ENCODE measurements at regions not wholly inside any gene's neighbourhood (a gene's known extent, or its start where the extent isn't known, plus 50 kb on each side); places are given as distances from the start of the nearest gene placed in this dataset.
"Not testable (repeated sequence)": the region's sequence is repeated elsewhere in the genome, so short reads cannot be mapped to it uniquely, and the experiment has no call there.

- DNase-seq: no peak
Observed at GRCh38 chr1:185393815-185394214, 76.8 kb upstream of the IVNS1ABP start.

GRCh38 chr1:185393205-185393604 is 76.2 kb upstream of the IVNS1ABP start:
- DNase-seq: no peak

GRCh38 chr1:185388815-185389214 is 71.8 kb upstream of the IVNS1ABP start:
- no peak for DNase-seq

GRCh38 chr1:185388346-185388745 is 71.3 kb upstream of the IVNS1ABP start:
- DNase-seq: no peak

GRCh38 chr1:185385991-185386390 is 68.9 kb upstream of the IVNS1ABP start:
- no peak for DNase-seq

- not testable (repeated sequence) for DNase-seq
Observed at GRCh38 chr1:185383805-185384204, 66.8 kb upstream of the IVNS1ABP start.

- no peak for DNase-seq
Observed at GRCh38 chr1:185377831-185378230, 60.8 kb upstream of the IVNS1ABP start.

GRCh38 chr1:185376840-185377635 is 60.0 kb upstream of the IVNS1ABP start:
- DNase-seq: no peak

- DNase-seq: no peak
Observed at GRCh38 chr1:185376288-185376687, 59.2 kb upstream of the IVNS1ABP start.

GRCh38 chr1:185375583-185375982 is 58.5 kb upstream of the IVNS1ABP start:
- no peak for DNase-seq

GRCh38 chr1:185373813-185374529 is 56.9 kb upstream of the IVNS1ABP start:
- no peak for DNase-seq

GRCh38 chr1:185369786-185370185 is 52.7 kb upstream of the IVNS1ABP start:
- DNase-seq: no peak

GRCh38 chr1:185368913-185369491 is 52.0 kb upstream of the IVNS1ABP start:
- no peak for DNase-seq

- DNase-seq: no peak
Observed at GRCh38 chr1:185368313-185368855, 51.3 kb upstream of the IVNS1ABP start.

- no peak for DNase-seq
Observed at GRCh38 chr1:185367218-185367617, 50.2 kb upstream of the IVNS1ABP start.

Data from NCI-H1092 (cell line).